Activated CD4-positive, alpha-beta memory T cell treated with anti-CD3 and anti-CD28 coated beads for 36 hours (primary cell): ENCODE measurements at regions not wholly inside any gene's neighbourhood (a gene's known extent, or its start where the extent isn't known, plus 50 kb on each side); places are given as distances from the start of the nearest gene placed in this dataset.

ENCODE experiments used
- CTCF ChIA-PET: fragments of 350-600 bp; sonication (Branson Sonifier 250); formaldehyde crosslinking; loops from one replicate; lab custom pipeline; 2021; ENCODE audit warnings: antibody characterized with exemption, inconsistent platforms; lab: Charles Lee
- POLR2A ChIA-PET: fragments of 350-600 bp; sonication (Branson Sonifier 250); formaldehyde crosslinking; loops from one replicate; lab custom pipeline; 2021; ENCODE audit warnings: antibody characterized with exemption; lab: Charles Lee
- DNase-seq: peaks from one replicate; pipeline ENCODE4 v3.0.0-alpha.2; 2020
- H3K27ac Mint-ChIP-seq: one replicate; pipeline ENCODE4 v1.8.0; 2021; ENCODE audit warnings: mixed read lengths
- H3K27me3 Mint-ChIP-seq: one replicate; pipeline ENCODE4 v1.8.0; 2021; ENCODE audit warnings: mixed read lengths
- H3K36me3 Mint-ChIP-seq: one replicate; pipeline ENCODE4 v1.8.0; 2021; ENCODE audit warnings: mixed read lengths
- H3K4me1 Mint-ChIP-seq: one replicate; pipeline ENCODE4 v1.8.0; 2021; ENCODE audit warnings: low read depth, mixed read lengths
- H3K4me3 Mint-ChIP-seq: one replicate; pipeline ENCODE4 v1.8.0; 2021; ENCODE audit warnings: mild to moderate bottlenecking, mixed read lengths
- H3K9me3 Mint-ChIP-seq: one replicate; pipeline ENCODE4 v1.8.0; 2021; ENCODE audit warnings: mixed read lengths
- intact Hi-C: fragments of 100-400 bp; cut with micrococcal nuclease; formaldehyde crosslinking; loops from one replicate; pipeline ENCODE4 v1.15.1; 2023

DNA sequence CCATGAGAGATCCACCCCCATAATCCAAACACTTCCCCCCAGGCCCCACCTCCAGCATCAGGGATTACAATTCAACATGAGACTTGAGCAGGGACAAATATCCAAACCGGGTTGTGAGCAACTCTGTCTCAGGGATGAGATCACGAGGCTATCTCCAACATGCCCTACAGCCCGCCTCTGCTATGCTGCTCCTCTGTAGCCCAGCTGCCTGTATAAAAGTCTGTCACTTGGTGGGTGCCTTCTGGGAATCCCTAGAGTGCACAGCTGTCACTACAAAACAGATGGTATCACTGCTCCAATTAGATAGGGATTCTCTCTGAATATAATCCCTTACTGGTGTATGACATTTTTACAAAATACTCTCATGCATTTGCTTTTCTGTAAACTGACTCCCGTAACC is 114.9 kb upstream of the NANOS1 start:
- Mint-ChIP-seq H3K9me3 (no peaks in the 10 kb centered on the region), H3K4me1 (no peaks in the 10 kb centered on the region), H3K27ac (no peak overlapping the region), H3K4me3 (no peak overlapping the region), H3K27me3 (peaks cover 5% of the 10 kb centered on the region), H3K36me3 (no peaks in the 10 kb centered on the region)
- intact Hi-C loops = no loop called here
- DNase-seq = no peak
- ChIA-PET CTCF (no interaction called here), POLR2A (no interaction called here)

DNA sequence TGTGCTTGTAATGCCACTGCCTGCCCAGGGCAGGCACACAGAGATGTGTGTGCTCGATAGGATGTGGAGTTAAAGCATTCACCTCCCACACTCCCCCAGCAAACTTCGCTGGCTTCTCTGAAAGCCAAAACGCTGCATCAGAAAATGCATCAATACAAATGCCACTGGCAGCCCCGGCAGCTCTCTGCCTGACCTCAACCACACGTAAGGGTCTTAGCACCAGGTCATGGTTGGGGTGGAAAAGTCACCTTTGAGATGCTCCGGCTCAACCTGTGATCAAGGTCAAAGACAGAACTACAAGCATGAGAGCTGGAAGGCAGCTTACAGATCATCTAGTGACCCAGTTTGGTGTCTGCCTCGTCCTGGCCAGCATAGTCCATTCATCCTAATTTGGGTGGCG is 114.4 kb upstream of the NANOS1 start:
- POLR2A ChIA-PET = no interaction called here
- H3K27ac Mint-ChIP-seq = no peak overlapping the region
- peaks cover 5% of the 10 kb centered on the region for H3K27me3 Mint-ChIP-seq
- no peaks in the 10 kb centered on the region for H3K9me3 Mint-ChIP-seq
- H3K4me3 Mint-ChIP-seq = no peak overlapping the region
- intact Hi-C loops = no loop called here
- no peak for DNase-seq
- no peaks in the 10 kb centered on the region for H3K36me3 Mint-ChIP-seq
- CTCF ChIA-PET = no interaction called here
- H3K4me1 Mint-ChIP-seq = no peaks in the 10 kb centered on the region

DNA sequence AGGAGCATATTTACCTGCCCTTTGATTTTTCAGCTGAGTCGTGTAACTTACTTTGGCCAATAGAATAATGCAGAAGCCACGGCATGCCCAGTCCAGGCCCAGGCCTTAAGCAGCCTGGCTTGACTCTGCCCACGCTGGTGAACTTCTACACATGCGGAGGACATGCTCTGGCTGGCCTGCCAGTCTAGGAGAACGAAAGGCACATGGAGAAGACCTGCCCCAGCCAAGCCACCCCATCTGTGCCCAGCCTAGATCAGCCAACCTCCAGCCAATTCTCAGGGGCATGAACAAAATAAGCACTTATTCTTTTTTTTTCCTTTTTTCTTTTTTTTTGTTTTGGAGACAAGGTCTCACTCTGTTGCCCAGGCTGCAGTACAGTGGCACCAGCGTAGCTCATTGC is 112.7 kb upstream of the NANOS1 start:
- Mint-ChIP-seq H3K4me1 (no peaks in the 10 kb centered on the region), H3K4me3 (no peak overlapping the region), H3K27me3 (peaks cover 10% of the 10 kb centered on the region), H3K9me3 (no peaks in the 10 kb centered on the region), H3K36me3 (no peaks in the 10 kb centered on the region), H3K27ac (no peak overlapping the region)
- intact Hi-C loops = no loop called here
- no peak for DNase-seq
- POLR2A ChIA-PET = no interaction called here
- CTCF ChIA-PET = no interaction called here

DNA sequence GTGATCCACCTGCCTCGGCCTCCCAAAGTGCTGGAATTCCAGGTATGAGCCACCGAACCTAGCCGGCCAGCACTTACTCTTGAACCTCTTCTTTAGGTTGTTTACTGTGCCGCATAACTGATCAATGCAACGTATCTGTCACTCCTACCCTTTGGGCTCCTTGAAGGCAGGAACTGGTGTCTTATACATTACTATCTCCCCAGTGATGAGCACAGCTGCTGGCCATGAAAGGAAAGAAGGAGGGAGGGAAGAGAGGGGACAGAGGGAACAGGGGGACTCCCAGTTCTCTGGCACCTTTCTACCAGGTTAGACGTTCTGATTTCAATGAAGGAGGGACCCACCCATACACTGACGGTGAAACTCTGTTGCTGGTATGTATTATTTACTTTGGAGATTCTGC is 111.8 kb upstream of the NANOS1 start:
- POLR2A ChIA-PET = no interaction called here
- intact Hi-C loops = no loop called here
- CTCF ChIA-PET = no interaction called here
- Mint-ChIP-seq H3K27ac (no peak overlapping the region), H3K27me3 (peaks cover 12% of the 10 kb centered on the region), H3K36me3 (no peaks in the 10 kb centered on the region), H3K4me1 (no peaks in the 10 kb centered on the region), H3K4me3 (no peak overlapping the region), H3K9me3 (no peaks in the 10 kb centered on the region)
- no peak for DNase-seq

DNA sequence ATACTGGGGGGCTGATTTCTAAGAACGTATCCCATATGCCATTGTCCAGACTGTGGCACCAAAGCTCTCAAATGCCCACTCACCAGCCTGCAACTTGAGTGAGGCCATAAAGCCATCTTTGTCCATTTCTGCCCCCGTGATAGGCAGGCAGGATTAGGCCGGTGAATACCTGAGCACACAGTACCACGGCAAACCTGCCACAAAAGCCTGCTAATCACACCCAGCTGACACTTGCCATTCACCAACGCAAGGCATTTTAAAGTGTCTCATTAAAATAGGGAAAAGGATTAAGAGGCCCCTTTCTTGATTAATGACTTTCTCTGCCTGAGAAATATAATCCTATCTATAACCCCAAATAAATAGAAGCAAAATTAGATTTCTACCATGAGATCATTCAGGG is 111.4 kb upstream of the NANOS1 start:
- ChIA-PET POLR2A (no interaction called here), CTCF (no interaction called here)
- Mint-ChIP-seq H3K27ac (no peak overlapping the region), H3K27me3 (peaks cover 12% of the 10 kb centered on the region), H3K4me3 (no peak overlapping the region), H3K4me1 (no peaks in the 10 kb centered on the region), H3K36me3 (no peaks in the 10 kb centered on the region), H3K9me3 (no peaks in the 10 kb centered on the region)
- no peak for DNase-seq
- intact Hi-C loops = no loop called here

DNA sequence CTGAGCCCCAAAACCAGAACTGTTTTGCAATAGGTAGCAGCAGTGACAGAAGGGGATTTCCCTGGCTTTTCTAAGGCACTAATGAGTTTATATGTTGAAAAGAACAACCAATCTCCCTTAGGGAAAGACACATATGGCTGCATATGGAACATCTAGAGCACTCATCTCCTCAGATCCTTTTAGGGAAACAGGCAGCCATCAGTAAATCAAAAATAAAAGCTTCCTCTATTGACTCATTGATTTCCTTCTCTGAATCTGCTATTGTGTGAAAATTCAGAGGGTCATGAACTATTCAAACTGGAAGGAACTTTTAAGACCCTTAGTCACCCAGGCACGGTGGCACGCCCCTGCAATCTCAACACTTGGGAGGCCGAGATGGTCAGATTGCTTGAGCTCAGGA is 110.9 kb upstream of the NANOS1 start:
- Mint-ChIP-seq H3K27me3 (peaks cover 12% of the 10 kb centered on the region), H3K36me3 (no peaks in the 10 kb centered on the region), H3K27ac (no peak overlapping the region), H3K9me3 (no peaks in the 10 kb centered on the region), H3K4me1 (no peaks in the 10 kb centered on the region), H3K4me3 (no peak overlapping the region)
- DNase-seq = no peak
- ChIA-PET CTCF (no interaction called here), POLR2A (no interaction called here)
- intact Hi-C loops = no loop called here

DNA sequence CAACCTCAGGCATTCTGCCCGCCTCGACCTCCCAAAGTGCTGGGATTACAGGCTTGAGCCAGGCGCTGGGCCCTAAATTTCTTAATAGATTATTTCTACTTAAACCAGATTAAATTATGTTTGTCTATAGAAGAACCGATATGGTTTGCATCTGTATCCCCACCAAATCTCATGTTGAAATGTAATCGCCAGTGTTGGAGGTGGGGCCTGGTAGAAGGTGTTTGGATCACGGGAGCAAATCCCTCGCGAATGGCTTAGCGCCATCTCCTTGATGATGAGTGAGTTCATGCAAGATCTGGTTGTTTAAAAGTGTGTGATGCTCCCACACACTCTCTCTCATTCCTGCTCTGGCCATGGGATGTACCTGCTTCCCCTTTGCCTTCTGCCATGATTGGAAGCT is 109.3 kb upstream of the NANOS1 start:
- ChIA-PET CTCF (no interaction called here), POLR2A (no interaction called here)
- no peaks in the 10 kb centered on the region for H3K4me1 Mint-ChIP-seq
- H3K36me3 Mint-ChIP-seq = no peaks in the 10 kb centered on the region
- peaks cover 13% of the 10 kb centered on the region for H3K27me3 Mint-ChIP-seq
- H3K9me3 Mint-ChIP-seq = no peaks in the 10 kb centered on the region
- no peak overlapping the region for H3K27ac Mint-ChIP-seq
- H3K4me3 Mint-ChIP-seq = no peak overlapping the region
- DNase-seq = no peak
- intact Hi-C loops = no loop called here

GRCh38 chr10:118922226-118922625 is 107.3 kb upstream of the NANOS1 start:
- Mint-ChIP-seq H3K4me3 (no peak overlapping the region), H3K36me3 (no peaks in the 10 kb centered on the region), H3K4me1 (no peaks in the 10 kb centered on the region), H3K27ac (no peak overlapping the region), H3K9me3 (no peaks in the 10 kb centered on the region), H3K27me3 (peaks cover 21% of the 10 kb centered on the region)
- POLR2A ChIA-PET = no interaction called here
- CTCF ChIA-PET = interaction anchor here (0.6 kb wide), 1 partner anchor 108 kb away, joined by 3 read pairs; no protein-coding TSS in a partner anchor
- no peak for DNase-seq
- intact Hi-C loops = no loop called here

DNA sequence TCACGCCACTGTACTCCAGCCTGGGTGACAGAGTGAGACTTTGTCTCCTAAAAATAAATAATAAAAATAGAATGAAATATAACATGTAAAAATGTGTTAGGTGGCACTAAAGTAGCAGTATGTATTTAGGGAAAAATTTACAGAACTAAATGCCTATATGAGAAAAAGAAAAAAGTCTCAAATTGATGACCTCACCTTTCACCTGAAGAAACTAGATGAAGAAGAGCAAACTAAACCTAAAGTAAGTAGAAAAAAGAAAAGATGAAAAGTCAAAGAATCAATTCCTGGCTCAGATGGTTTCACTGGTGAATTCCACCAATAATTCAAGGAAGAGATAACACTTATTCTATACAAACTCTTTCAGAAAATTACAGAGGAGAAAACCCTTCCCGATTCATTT is 106.5 kb upstream of the NANOS1 start:
- ChIA-PET POLR2A (no interaction called here), CTCF (interaction anchor here (0.6 kb wide), 1 partner anchor 108 kb away, joined by 3 read pairs; no protein-coding TSS in a partner anchor)
- Mint-ChIP-seq H3K27me3 (peaks cover 21% of the 10 kb centered on the region), H3K4me3 (no peak overlapping the region), H3K36me3 (no peaks in the 10 kb centered on the region), H3K4me1 (no peaks in the 10 kb centered on the region), H3K9me3 (no peaks in the 10 kb centered on the region), H3K27ac (no peak overlapping the region)
- intact Hi-C loops = no loop called here
- DNase-seq = no peak

GRCh38 chr10:118924493-118924892 is 105.0 kb upstream of the NANOS1 start:
- no peak for DNase-seq
- Mint-ChIP-seq H3K4me3 (no peak overlapping the region), H3K4me1 (no peaks in the 10 kb centered on the region), H3K27ac (no peak overlapping the region), H3K27me3 (peaks cover 21% of the 10 kb centered on the region), H3K36me3 (no peaks in the 10 kb centered on the region), H3K9me3 (no peaks in the 10 kb centered on the region)
- intact Hi-C loops = no loop called here
- CTCF ChIA-PET = no interaction called here
- POLR2A ChIA-PET = no interaction called here

GRCh38 chr10:118925404-118926071 is 104.0 kb upstream of the NANOS1 start:
- intact Hi-C loops = no loop called here
- H3K27ac Mint-ChIP-seq = no peak overlapping the region
- ChIA-PET CTCF (no interaction called here), POLR2A (no interaction called here)
- no peaks in the 10 kb centered on the region for H3K4me1 Mint-ChIP-seq
- H3K36me3 Mint-ChIP-seq = no peaks in the 10 kb centered on the region
- H3K27me3 Mint-ChIP-seq = peaks cover 18% of the 10 kb centered on the region
- H3K4me3 Mint-ChIP-seq = no peak overlapping the region
- H3K9me3 Mint-ChIP-seq = peaks cover 2% of the 10 kb centered on the region
- DNase-seq = no peak

- Mint-ChIP-seq H3K4me3 (no peak overlapping the region), H3K27me3 (peaks cover 18% of the 10 kb centered on the region), H3K4me1 (no peaks in the 10 kb centered on the region), H3K36me3 (no peaks in the 10 kb centered on the region), H3K9me3 (peaks cover 7% of the 10 kb centered on the region), H3K27ac (no peak overlapping the region)
- CTCF ChIA-PET = no interaction called here
- intact Hi-C loops = no loop called here
- no peak for DNase-seq
- POLR2A ChIA-PET = no interaction called here
Observed at GRCh38 chr10:118926072-118926417, 103.5 kb upstream of the NANOS1 start.

DNA sequence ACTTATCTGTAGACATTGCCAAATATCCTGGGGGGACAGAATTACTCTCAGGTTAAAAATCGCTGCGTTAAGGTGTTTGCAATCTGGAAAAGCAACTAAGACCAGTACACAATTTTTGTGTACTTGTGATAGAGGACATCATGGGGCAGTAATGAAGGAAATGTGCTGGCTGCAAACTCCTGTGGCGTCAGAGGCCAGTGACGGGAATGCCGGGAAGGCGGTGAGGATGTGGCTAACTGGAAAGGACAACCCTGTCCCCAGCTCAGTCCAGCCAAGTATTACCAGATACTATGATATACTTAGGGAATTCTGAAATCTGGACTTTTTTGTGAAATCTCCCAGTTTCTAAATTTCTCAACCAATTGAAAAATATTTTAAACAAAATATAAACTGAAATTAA is 103.1 kb upstream of the NANOS1 start:
- no peaks in the 10 kb centered on the region for H3K36me3 Mint-ChIP-seq
- CTCF ChIA-PET = no interaction called here
- peaks cover 18% of the 10 kb centered on the region for H3K27me3 Mint-ChIP-seq
- POLR2A ChIA-PET = no interaction called here
- intact Hi-C loops = no loop called here
- H3K4me3 Mint-ChIP-seq = no peak overlapping the region
- no peak overlapping the region for H3K27ac Mint-ChIP-seq
- H3K9me3 Mint-ChIP-seq = peaks cover 11% of the 10 kb centered on the region
- H3K4me1 Mint-ChIP-seq = no peaks in the 10 kb centered on the region
- DNase-seq = no peak
